COLO668 (cell line): ENCODE measurements at regions not wholly inside any gene's neighbourhood (a gene's known extent, or its start where the extent isn't known, plus 50 kb on each side); places are given as distances from the start of the nearest gene placed in this dataset.
A peak's percentile ranks its signal among the peaks of the same experiment; 100 is the strongest.

Source experiments
- DNase-seq: peaks from one replicate; lab custom pipeline; 2025; ENCODE audit not compliant: unreplicated experiment; lab: John Stamatoyannopoulos, UW

- DNase-seq, result no peak
These were observed 168.4 kb upstream of the C21orf91 start for GRCh38 chr21:17987382-17988101.

GRCh38 chr21:17981060-17981740 lies 162.0 kb upstream of the C21orf91 start:
- DNase-seq, result no peak

GRCh38 chr21:17979763-17980162 lies 160.6 kb upstream of the C21orf91 start:
- DNase-seq, result no peak

- no peak for DNase-seq
These were observed 159.7 kb upstream of the C21orf91 start for GRCh38 chr21:17978895-17979294.

- no peak for DNase-seq
These were observed 157.5 kb upstream of the C21orf91 start for GRCh38 chr21:17976691-17977090.

- DNase-seq, result no peak
These were observed 157.0 kb upstream of the C21orf91 start for GRCh38 chr21:17976139-17976538.

GRCh38 chr21:17967319-17967718 lies 148.2 kb upstream of the C21orf91 start:
- DNase-seq, result no peak

- DNase-seq, result no peak
These were observed 145.6 kb upstream of the C21orf91 start for GRCh38 chr21:17964716-17965115.

GRCh38 chr21:17964199-17964598 lies 145.0 kb upstream of the C21orf91 start:
- DNase-seq, result no peak

- DNase-seq, result no peak
These were observed 131.4 kb upstream of the C21orf91 start for GRCh38 chr21:17950591-17950990.

- DNase-seq, result no peak
These were observed 130.3 kb upstream of the C21orf91 start for GRCh38 chr21:17949421-17949820.

GRCh38 chr21:17947531-17947930 lies 128.4 kb upstream of the C21orf91 start:
- DNase-seq, result no peak

- DNase-seq, result no peak
These were observed 111.9 kb upstream of the C21orf91 start for GRCh38 chr21:17931080-17931479.

GRCh38 chr21:17930093-17930492 lies 110.9 kb upstream of the C21orf91 start:
- DNase-seq, result no peak

- DNase-seq, result no peak
These were observed 110.4 kb upstream of the C21orf91 start for GRCh38 chr21:17929510-17929909.

GRCh38 chr21:17925899-17926298 lies 106.7 kb upstream of the C21orf91 start:
- DNase-seq, result no peak

- peak; percentile 45 for DNase-seq
These were observed 105.9 kb upstream of the C21orf91 start for GRCh38 chr21:17925000-17925610.

GRCh38 chr21:17921579-17922530 lies 102.7 kb upstream of the C21orf91 start:
- DNase-seq, result no peak

GRCh38 chr21:17915976-17916375 lies 96.8 kb upstream of the C21orf91 start:
- no peak for DNase-seq

GRCh38 chr21:17911628-17912027 lies 92.5 kb upstream of the C21orf91 start:
- DNase-seq, result no peak
